WTC11 (cell line): ENCODE measurements at regions not wholly inside any gene's neighbourhood (a gene's known extent, or its start where the extent isn't known, plus 50 kb on each side); places are given as distances from the start of the nearest gene placed in this dataset.

ENCODE experiments used
- ATAC-seq: fragments of 200-7000 bp; cut with Tn5 transposase; 2 replicates; pipeline ENCODE4 v1.10.0; 2021; ENCODE audit warnings: mild to moderate bottlenecking, moderate library complexity
- CTCF ChIA-PET: fragments of 300-600 bp; sonication (Branson Sonifier 250); formaldehyde crosslinking; loops from one replicate; lab custom pipeline; 2021; ENCODE audit warnings: antibody characterized with exemption; lab: Charles Lee
- POLR2A ChIA-PET: fragments of 350-600 bp; sonication (Branson Sonifier 250); formaldehyde crosslinking; loops from one replicate; lab custom pipeline; 2021; ENCODE audit warnings: antibody characterized with exemption; lab: Charles Lee
- DNase-seq: peaks from one replicate; pipeline ENCODE4 v3.0.0; 2021; ENCODE audit warnings: low spot score
- H3K27ac Mint-ChIP-seq: 2 replicates; pipeline ENCODE4 v1.8.0; 2021; ENCODE audit warnings: mixed read lengths
- H3K27me3 Mint-ChIP-seq: 2 replicates; pipeline ENCODE4 v1.8.0; 2021; ENCODE audit warnings: low read depth, mild to moderate bottlenecking, moderate library complexity, mixed read lengths
- H3K36me3 Mint-ChIP-seq: 2 replicates; pipeline ENCODE4 v1.8.0; 2021; ENCODE audit warnings: mixed read lengths
- H3K4me1 Mint-ChIP-seq: 2 replicates; pipeline ENCODE4 v1.8.0; 2022; ENCODE audit warnings: mixed read lengths
- H3K4me3 Mint-ChIP-seq: 2 replicates; pipeline ENCODE4 v1.8.0; 2021; ENCODE audit warnings: mild to moderate bottlenecking, moderate library complexity, mixed read lengths
- H3K9me3 Mint-ChIP-seq: 2 replicates; pipeline ENCODE4 v1.8.0; 2021; ENCODE audit warnings: mixed read lengths
- ATF6 ChIP-seq: sonication (generic); formaldehyde crosslinking; IDR thresholded peaks from 2 replicates; pipeline ENCODE4 v1.8.1; 2023; ENCODE audit warnings: mild to moderate bottlenecking, missing genetic modification reagents
- ESRRA ChIP-seq: sonication (generic); formaldehyde crosslinking; IDR thresholded peaks from 2 replicates; pipeline ENCODE4 v1.8.1; 2022; ENCODE audit warnings: mild to moderate bottlenecking, missing genetic modification reagents, borderline replicate concordance
- FOXJ3 ChIP-seq: sonication (generic); formaldehyde crosslinking; IDR thresholded peaks from 2 replicates; pipeline ENCODE4 v1.9.0; 2021; ENCODE audit warnings: missing genetic modification reagents, mild to moderate bottlenecking, borderline replicate concordance
- PRDM15 ChIP-seq: sonication (generic); formaldehyde crosslinking; IDR thresholded peaks from 2 replicates; pipeline ENCODE4 v1.8.0; 2022; ENCODE audit warnings: missing genetic modification reagents
- ZNF263 ChIP-seq: sonication (generic); formaldehyde crosslinking; IDR thresholded peaks from 2 replicates; pipeline ENCODE4 v1.8.1; 2022; ENCODE audit warnings: low read depth, mild to moderate bottlenecking, moderate library complexity, missing genetic modification reagents
- TF ChIP-seq, protein P1 (sequence below): sonication (generic); formaldehyde crosslinking; IDR thresholded peaks from 2 replicates; pipeline ENCODE4 v1.8.0; 2023; ENCODE audit warnings: missing genetic modification reagents, mild to moderate bottlenecking, borderline replicate concordance
- TF ChIP-seq, protein P2 (sequence below): sonication (generic); formaldehyde crosslinking; IDR thresholded peaks from 2 replicates; pipeline ENCODE4 v1.8.1; 2023; ENCODE audit warnings: mild to moderate bottlenecking, moderate library complexity, missing genetic modification reagents

- TF ChIP-seq ATF6 (CRISPR knock-in tag), result no peak
- no peak for TF ChIP-seq ZNF263 (CRISPR knock-in tag)
- TF ChIP-seq, protein P1, sequence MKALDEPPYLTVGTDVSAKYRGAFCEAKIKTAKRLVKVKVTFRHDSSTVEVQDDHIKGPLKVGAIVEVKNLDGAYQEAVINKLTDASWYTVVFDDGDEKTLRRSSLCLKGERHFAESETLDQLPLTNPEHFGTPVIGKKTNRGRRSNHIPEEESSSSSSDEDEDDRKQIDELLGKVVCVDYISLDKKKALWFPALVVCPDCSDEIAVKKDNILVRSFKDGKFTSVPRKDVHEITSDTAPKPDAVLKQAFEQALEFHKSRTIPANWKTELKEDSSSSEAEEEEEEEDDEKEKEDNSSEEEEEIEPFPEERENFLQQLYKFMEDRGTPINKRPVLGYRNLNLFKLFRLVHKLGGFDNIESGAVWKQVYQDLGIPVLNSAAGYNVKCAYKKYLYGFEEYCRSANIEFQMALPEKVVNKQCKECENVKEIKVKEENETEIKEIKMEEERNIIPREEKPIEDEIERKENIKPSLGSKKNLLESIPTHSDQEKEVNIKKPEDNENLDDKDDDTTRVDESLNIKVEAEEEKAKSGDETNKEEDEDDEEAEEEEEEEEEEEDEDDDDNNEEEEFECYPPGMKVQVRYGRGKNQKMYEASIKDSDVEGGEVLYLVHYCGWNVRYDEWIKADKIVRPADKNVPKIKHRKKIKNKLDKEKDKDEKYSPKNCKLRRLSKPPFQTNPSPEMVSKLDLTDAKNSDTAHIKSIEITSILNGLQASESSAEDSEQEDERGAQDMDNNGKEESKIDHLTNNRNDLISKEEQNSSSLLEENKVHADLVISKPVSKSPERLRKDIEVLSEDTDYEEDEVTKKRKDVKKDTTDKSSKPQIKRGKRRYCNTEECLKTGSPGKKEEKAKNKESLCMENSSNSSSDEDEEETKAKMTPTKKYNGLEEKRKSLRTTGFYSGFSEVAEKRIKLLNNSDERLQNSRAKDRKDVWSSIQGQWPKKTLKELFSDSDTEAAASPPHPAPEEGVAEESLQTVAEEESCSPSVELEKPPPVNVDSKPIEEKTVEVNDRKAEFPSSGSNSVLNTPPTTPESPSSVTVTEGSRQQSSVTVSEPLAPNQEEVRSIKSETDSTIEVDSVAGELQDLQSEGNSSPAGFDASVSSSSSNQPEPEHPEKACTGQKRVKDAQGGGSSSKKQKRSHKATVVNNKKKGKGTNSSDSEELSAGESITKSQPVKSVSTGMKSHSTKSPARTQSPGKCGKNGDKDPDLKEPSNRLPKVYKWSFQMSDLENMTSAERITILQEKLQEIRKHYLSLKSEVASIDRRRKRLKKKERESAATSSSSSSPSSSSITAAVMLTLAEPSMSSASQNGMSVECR, result no peak
- TF ChIP-seq ESRRA (CRISPR knock-in tag), result no peak
- TF ChIP-seq, all 79 proteins: peak for 0
Observed at GRCh38 chr3:18870074-18870640, 278.2 kb upstream of the KCNH8 start (continued).

DNA sequence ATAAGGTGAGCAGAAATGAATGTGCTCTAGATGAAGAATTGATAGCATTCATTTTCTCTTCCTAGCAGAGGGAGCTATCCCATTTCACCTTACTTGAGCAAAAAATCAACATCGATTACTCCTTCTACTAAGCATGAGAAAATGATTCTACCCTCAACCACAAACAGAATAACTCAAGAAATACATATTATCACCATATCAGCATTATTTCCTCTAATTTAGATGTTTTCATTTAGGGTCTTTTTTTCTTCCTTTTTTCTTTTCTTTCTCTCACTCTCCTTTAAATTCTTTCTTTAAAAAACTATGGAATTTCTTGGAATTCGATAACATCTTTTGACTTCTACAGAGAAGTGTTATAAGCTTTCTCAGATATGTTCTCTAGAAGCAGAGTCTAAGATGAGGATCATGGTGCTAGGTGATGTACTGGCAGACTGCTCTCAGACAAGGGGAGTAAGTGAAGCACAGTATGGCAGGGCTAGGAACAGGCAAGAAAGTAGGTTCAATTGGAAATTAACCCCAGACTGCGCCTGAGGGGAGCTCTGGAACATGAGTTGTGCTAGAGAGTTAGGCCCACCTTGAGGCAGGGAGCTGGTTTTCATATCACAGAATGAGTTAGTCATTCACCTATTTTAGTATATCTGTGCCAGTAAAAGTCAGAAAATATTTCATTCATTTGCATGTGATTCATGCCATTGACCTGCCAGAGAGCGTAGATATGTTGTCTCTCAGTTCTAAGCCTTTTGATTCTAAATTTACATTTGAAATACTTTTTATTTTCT is 279.2 kb upstream of the KCNH8 start:
- TF ChIP-seq, protein P1, result no peak
- TF ChIP-seq PRDM15, result no peak
- TF ChIP-seq ZNF263 (CRISPR knock-in tag), result no peak
- no peak for TF ChIP-seq ATF6 (CRISPR knock-in tag)
- TF ChIP-seq FOXJ3 (CRISPR knock-in tag), result no peak
- TF ChIP-seq, protein P2, sequence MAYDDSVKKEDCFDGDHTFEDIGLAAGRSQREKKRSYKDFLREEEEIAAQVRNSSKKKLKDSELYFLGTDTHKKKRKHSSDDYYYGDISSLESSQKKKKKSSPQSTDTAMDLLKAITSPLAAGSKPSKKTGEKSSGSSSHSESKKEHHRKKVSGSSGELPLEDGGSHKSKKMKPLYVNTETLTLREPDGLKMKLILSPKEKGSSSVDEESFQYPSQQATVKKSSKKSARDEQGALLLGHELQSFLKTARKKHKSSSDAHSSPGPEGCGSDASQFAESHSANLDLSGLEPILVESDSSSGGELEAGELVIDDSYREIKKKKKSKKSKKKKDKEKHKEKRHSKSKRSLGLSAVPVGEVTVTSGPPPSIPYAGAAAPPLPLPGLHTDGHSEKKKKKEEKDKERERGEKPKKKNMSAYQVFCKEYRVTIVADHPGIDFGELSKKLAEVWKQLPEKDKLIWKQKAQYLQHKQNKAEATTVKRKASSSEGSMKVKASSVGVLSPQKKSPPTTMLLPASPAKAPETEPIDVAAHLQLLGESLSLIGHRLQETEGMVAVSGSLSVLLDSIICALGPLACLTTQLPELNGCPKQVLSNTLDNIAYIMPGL (CRISPR knock-in tag), result no peak
- H3K27me3 Mint-ChIP-seq, result no peaks in the 10 kb centered on the region
- peaks cover 8% of the 10 kb centered on the region for H3K9me3 Mint-ChIP-seq
- no peak overlapping the region for H3K4me3 Mint-ChIP-seq
- POLR2A ChIA-PET, result no interaction called here
- ATAC-seq (no peak), DNase-seq (no peak)
- H3K4me1 Mint-ChIP-seq, result peaks cover 3% of the 10 kb centered on the region; the same call in 1 of the 2 replicates
- CTCF ChIA-PET, result no interaction called here
- H3K36me3 Mint-ChIP-seq, result no peaks in the 10 kb centered on the region
- H3K27ac Mint-ChIP-seq, result no peak overlapping the region
